ENCODE measurements at regions not wholly inside any gene's neighbourhood (a gene's known extent, or its start where the extent isn't known, plus 50 kb on each side); places are given as distances from the start of the nearest gene placed in this dataset.
"Not testable (repeated sequence)": the region's sequence is repeated elsewhere in the genome, so short reads cannot be mapped to it uniquely, and the experiment has no call there.

GRCh38 chr14:97155320-97155719 lies 358.1 kb downstream of the VRK1 start:
- no peak for DNase-seq

- DNase-seq = no peak
Measured at GRCh38 chr14:97155814-97156213, 358.6 kb downstream of the VRK1 start.

- DNase-seq = no peak
Measured at GRCh38 chr14:97156705-97157104, 359.5 kb downstream of the VRK1 start.

GRCh38 chr14:97158102-97158501 lies 360.9 kb downstream of the VRK1 start:
- no peak for DNase-seq

- DNase-seq = no peak
Measured at GRCh38 chr14:97159124-97159523, 361.9 kb downstream of the VRK1 start.

- DNase-seq = no peak
Measured at GRCh38 chr14:97162621-97163020, 365.4 kb downstream of the VRK1 start.

GRCh38 chr14:97164021-97164420 lies 366.8 kb downstream of the VRK1 start:
- DNase-seq = no peak

- no peak for DNase-seq
Measured at GRCh38 chr14:97166497-97166896, 369.3 kb downstream of the VRK1 start.

- not testable (repeated sequence) for DNase-seq
Measured at GRCh38 chr14:97167577-97167976, 370.4 kb downstream of the VRK1 start.

- no peak for DNase-seq
Measured at GRCh38 chr14:97172644-97173043, 375.5 kb downstream of the VRK1 start.

- no peak for DNase-seq
Measured at GRCh38 chr14:97177016-97177415, 379.8 kb downstream of the VRK1 start.

GRCh38 chr14:97177635-97178034 lies 380.5 kb downstream of the VRK1 start:
- no peak for DNase-seq

GRCh38 chr14:97178781-97179180 lies 381.6 kb downstream of the VRK1 start:
- DNase-seq = no peak

GRCh38 chr14:97179573-97179972 lies 382.4 kb downstream of the VRK1 start:
- no peak for DNase-seq

GRCh38 chr14:97180304-97181200 lies 383.4 kb downstream of the VRK1 start:
- no peak for DNase-seq

GRCh38 chr14:97185186-97185585 lies 388.0 kb downstream of the VRK1 start:
- DNase-seq = no peak

GRCh38 chr14:97187916-97188315 lies 390.7 kb downstream of the VRK1 start:
- no peak for DNase-seq

- DNase-seq = no peak
Measured at GRCh38 chr14:97196336-97196735, 399.2 kb downstream of the VRK1 start.

- no peak for DNase-seq
Measured at GRCh38 chr14:97198813-97199212, 401.6 kb downstream of the VRK1 start.

GRCh38 chr14:97200245-97200644 lies 403.1 kb downstream of the VRK1 start:
- no peak for DNase-seq

GRCh38 chr14:97206916-97207315 lies 409.7 kb downstream of the VRK1 start:
- DNase-seq = no peak

GRCh38 chr14:97210202-97210601 lies 413.0 kb downstream of the VRK1 start:
- DNase-seq = no peak

GRCh38 chr14:97212399-97212798 lies 415.2 kb downstream of the VRK1 start:
- DNase-seq = no peak

- DNase-seq = no peak
Measured at GRCh38 chr14:97213720-97214119, 416.5 kb downstream of the VRK1 start.
